GM12874 (cell line): ENCODE measurements at regions not wholly inside any gene's neighbourhood (a gene's known extent, or its start where the extent isn't known, plus 50 kb on each side); places are given as distances from the start of the nearest gene placed in this dataset.

Experiments
- CTCF ChIP-seq: IDR thresholded peaks from 2 replicates; pipeline ENCODE4 v1.5.1; 2011; ENCODE audit warnings: low read depth, mild to moderate bottlenecking, control low read depth, low read length, moderate library complexity; ENCODE audit not compliant: insufficient read depth

- no peak for TF ChIP-seq CTCF
Measured at GRCh38 chr9:87445646-87446045, 52.0 kb upstream of the DAPK1 start.

- TF ChIP-seq CTCF, result no peak
Measured at GRCh38 chr9:87446527-87446926, 51.1 kb upstream of the DAPK1 start.

- TF ChIP-seq CTCF, result no peak
Measured at GRCh38 chr9:87447547-87448432, 49.9 kb upstream of the DAPK1 start.
